Right lung (tissue), 2 donors: ENCODE measurements at regions not wholly inside any gene's neighbourhood (a gene's known extent, or its start where the extent isn't known, plus 50 kb on each side); places are given as distances from the start of the nearest gene placed in this dataset.
"Not testable (repeated sequence)": the region's sequence is repeated elsewhere in the genome, so short reads cannot be mapped to it uniquely, and the experiment has no call there.

Source experiments
- DNase-seq, 2 donors: peaks; one replicate each; pipeline ENCODE4 v3.0.0-alpha.2; 2013

GRCh38 chr5:10921160-10921559 is 160.1 kb upstream of the DAP start:
- DNase-seq = no peak

DNA sequence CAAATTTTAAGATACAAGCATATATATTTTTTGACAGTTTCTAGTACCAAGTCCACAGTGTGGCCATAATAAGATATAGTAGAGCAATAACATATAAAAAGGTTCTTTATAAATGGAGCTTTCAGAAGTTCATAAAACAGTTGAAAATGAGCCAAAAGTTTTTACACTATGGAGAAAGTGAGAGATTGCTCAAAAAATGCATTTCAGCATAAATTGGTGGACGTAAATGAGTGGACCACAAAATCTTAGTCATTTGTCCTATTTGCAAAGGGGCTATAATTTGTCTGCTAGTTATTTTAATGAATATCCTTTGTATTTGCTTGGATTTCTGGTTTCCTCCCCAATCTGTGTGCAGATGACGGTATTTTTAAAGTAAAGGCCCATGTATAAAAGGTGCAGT is 159.4 kb upstream of the DAP start:
- DNase-seq = no peak

- DNase-seq = no peak
These were observed 153.9 kb upstream of the DAP start for GRCh38 chr5:10914741-10915480.

DNA sequence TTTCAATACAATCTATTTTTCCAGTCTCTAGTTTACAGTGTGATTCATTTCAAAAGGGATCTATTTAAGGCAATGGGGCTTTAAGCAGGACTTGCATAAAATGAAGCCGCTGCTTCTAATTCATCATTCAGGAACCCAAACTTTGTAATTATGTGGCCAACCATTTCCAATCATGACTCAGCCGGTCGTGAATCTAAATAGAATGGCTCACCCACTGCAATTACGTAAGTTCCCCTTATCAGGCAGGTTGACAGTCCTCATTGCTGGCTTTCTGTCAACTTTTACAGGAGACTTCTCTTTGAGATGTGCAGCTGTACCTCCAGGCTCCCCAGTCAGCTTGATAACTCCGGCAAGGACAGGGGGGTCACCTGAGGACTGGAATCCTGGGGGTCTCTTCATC is 152.8 kb upstream of the DAP start:
- DNase-seq = no peak

GRCh38 chr5:10913181-10913810 is 152.3 kb upstream of the DAP start:
- DNase-seq = no peak

- no peak for DNase-seq
These were observed 151.4 kb upstream of the DAP start for GRCh38 chr5:10912435-10912834.

DNA sequence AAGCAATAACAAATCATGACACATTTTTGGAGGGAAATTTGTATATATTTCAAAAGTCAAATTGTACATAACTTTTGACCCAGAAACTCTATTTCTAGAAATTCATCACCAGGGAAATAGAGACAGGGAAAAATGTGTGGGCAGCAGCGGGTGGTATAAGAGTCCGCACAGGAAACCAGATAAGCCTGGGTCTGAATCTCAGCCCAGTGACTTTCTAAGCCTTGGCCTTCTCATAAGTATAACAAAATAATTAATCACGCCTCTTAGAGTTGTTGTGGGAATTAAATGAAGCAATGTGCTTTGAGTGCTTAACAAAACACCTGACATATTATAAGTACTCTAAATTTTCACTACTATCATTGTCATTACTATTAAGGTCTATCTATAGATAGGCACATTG is 149.2 kb upstream of the DAP start:
- DNase-seq = no peak

GRCh38 chr5:10904862-10905432 is 143.9 kb upstream of the DAP start:
- DNase-seq = no peak

DNA sequence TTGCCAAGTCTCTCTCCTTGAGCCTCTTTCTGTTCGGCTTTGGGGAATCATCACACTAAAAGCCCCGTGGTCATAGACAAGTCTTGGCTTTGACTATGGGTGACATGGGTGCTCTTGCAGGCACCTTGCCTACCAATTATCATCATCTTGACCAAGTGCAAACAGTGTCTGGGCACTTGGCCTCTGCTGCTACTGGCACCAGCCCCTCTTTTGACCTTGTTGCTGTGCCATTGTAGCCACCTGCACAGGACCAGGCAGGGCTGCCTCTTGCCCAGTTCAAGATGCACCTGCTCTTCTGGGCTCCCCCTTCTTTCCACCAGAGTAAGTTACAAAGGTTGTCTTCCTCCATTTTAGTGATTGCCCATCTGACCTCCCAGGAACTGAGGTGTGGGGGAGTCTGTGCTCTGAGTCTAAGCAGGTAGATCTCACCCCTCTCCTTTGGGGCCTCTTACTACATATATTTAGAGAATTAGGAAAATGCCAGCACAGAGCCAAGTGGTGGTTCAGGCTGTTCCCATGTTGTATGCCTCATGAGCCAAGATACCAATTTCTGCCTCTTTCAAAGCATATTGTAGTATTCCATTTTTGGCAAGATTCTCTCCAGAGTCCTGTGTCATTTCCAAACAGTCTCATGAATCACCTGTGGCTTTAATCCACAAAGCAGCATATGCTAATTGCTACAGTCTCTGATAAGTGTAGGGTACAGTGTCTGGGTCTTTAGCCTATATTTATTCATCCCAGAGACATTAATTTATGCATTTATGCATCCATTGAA is 142.9 kb upstream of the DAP start:
- no peak for DNase-seq

DNA sequence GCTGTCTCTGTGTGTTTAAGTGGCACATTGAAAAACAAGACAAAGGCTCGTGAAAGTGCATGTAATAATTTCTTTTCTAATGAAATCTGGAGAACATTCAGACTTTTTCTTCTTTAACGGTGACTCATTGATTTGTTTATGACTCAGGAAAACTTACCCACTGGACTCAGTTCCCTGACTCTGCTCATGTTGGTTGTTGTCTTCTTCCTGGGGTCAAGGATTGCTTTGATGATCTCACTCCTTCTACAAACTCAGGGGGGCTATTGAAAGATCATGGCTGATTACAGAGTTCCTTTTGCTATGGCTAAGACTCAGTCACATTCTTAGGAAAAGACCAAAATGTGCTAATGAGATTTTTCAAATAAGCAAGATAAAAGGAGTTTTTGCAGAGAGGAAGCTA is 141.1 kb upstream of the DAP start:
- DNase-seq = no peak

DNA sequence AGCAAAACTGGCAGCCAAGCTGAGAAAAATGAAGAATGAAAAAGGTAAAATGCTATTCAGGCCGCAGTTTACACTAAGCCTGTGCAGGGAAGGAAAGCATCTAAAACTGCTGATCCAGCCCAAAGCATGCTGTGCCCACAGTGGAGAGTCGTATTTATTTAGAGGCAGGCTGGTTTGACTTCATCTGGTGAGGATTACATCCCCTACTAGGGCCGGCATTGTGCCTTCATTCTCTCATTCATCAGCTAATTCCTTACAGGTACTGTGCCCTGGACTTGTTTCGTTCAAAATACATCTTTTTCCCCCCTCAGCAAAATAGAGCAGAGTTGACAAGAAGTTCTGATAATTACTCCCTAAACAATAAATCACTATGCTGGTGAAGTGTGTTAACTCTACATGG is 137.5 kb upstream of the DAP start:
- no peak for DNase-seq

DNA sequence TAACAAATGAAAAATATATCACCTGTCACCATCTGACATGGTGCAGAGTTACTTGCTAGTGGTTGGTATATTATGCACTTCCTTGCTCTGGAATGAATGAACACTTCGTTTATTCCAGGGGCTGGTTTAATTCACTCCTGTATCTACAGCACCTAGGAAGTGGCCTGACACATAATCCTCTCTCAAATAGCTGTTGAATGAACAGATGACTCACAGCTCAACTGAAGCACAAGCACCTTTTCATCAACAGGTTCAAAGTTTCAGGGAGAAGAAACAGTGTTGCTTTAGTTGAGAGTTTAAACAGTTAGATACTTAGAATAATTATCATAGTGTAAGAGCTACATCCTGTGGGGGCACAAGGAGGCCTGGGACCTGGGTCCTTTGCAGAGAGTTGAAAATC is 135.0 kb upstream of the DAP start:
- no peak for DNase-seq

DNA sequence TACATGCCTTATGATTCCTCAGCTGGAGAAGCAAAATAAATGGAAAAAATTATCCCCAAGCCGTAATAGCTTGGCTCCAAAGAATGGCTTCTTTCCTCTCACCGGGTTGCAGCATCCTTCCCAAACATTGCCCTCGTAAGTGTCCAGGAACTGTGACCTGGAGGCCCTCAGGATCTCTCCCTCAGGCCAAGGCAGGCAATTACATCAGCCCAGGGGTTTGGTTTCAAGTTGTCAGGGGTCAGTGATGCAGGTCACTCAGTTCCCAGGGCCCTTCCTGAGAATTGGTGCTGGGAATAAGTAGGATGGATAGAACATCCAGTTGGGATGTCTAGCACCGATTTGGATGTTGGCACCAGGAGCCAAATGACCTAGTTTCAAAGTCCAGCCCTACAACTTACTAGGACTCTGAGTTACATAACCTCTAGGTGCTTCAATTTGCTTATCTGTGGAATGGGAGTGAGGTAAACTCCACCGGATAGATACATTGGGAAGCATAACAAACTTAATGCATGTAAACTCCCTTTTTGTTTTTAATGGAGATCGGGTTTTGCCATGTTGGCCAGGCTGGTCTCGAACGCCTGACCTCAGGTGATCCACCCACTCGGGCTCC is 133.5 kb upstream of the DAP start:
- no peak for DNase-seq

DNA sequence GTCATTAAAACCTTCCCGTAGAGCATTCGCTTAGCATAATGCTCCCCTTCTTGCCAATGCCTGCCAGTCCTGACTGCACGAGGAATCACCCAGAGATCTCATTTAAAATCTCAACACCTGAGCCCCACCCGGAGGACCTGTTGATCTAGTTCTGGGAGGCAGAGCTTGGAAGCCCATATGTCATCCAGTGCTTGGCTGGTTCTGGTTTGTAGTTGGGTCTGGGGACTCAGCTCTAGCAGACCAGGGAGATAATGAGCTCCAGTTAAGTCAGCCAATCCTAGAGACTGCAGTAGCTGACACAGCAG is 131.8 kb upstream of the DAP start:
- no peak for DNase-seq

- no peak for DNase-seq
These were observed 131.3 kb upstream of the DAP start for GRCh38 chr5:10892147-10892910.

DNA sequence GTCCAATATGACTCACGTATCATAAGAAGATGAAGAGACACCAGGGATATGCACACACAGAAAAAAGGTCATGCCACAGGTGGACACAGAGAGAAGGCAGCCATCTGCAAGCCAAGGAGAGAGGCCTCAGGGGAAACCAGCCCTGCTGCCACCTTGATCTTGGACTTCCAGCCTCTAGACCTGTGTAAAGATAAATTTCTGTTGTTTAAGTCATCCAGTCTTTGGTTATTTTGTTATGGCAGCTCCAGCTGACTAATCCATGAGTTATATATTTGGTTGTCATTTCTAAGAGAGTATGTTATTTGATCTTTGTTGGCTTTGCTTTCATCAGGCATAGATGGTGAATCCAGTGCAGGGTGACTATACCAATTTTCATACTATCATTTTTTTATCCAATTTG is 130.2 kb upstream of the DAP start:
- DNase-seq = no peak

DNA sequence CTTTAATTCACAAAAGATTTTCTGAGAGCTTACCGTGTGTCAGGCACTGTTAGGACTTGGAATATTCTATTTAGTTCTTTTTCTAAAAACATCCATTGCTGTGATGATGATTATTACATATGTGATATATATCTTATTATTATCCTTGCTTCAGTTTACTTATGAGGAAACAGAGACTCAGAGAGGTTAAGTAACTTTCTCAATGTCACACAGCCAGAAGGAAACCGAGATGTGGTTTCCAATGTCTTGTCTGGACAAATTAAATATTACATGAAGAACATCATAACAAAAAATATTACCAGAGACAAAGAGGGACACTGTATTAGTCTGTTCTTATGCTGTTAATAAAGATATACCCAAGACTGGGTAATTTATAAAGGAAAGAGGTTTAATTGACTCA is 125.5 kb upstream of the DAP start:
- no peak for DNase-seq

DNA sequence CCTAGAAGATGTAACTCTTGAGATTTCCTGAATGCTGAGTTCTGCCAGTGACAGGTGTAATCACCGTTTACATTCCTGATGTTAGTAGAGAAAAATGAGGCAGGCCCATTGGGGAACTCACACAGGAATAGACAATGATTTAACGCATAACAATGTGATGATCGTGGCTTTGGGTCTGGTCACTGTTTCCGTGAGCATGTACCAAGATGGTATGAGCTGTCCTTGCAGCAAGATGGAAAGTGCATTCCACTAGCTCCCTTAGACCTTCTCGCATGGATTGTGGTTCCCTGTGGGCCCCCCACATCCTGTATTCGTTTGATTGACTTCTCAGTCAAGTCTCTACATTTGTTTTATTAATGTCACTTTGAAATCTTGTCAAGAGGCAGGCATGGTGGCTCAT is 124.0 kb upstream of the DAP start:
- DNase-seq = no peak

- DNase-seq = not testable (repeated sequence)
These were observed 122.9 kb upstream of the DAP start for GRCh38 chr5:10883945-10884344.

- DNase-seq = no peak
These were observed 119.9 kb upstream of the DAP start for GRCh38 chr5:10880934-10881333.

DNA sequence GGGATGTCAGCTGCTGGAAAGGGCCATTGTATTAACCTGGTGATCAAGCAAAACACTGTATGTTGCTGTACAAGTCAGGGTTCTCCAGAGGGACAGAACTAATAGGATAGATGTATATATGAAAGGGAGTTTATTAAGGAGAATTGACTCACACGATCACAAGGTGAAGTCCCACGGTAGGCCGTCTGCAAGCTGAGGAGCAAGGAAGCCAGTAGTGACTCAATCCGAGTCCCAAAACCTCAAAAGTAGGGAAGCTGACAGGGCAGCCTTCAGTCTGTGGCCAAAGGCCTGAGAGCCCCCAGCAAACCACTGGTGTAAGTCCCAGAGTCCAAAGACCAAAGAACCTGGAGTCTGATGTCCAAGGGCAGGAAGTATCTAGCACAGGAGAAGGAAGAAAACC is 116.0 kb upstream of the DAP start:
- not testable (repeated sequence) for DNase-seq
